Suprapubic skin (tissue), 4 donors: ENCODE measurements at regions not wholly inside any gene's neighbourhood (a gene's known extent, or its start where the extent isn't known, plus 50 kb on each side); places are given as distances from the start of the nearest gene placed in this dataset.

ENCODE experiments used
- EP300 ChIP-seq: sonication (generic); formaldehyde crosslinking; IDR thresholded peaks from one replicate; pipeline ENCODE4 v1.6.1; 2017; ENCODE audit warnings: antibody characterized with exemption
- POLR2A ChIP-seq, 2 donors: fragments of 450-650 bp; IDR thresholded peaks; one replicate each; pipeline ENCODE4 v1.6.1; 2017; ENCODE audit warnings: antibody characterized with exemption in 2 of 2, mild to moderate bottlenecking in 2 of 2, moderate library complexity in 2 of 2
- POLR2AphosphoS5 ChIP-seq, 3 donors: sonication (generic); formaldehyde crosslinking; IDR thresholded peaks; one replicate each; pipeline ENCODE4 v1.6.1; 2017; ENCODE audit warnings: antibody characterized with exemption in 3 of 3
- TF ChIP-seq, protein P1 (sequence below), 2 donors: fragments of 200-600 bp in 1 of 2; fragments of 450-650 bp in 1 of 2; sonication (generic) in 1 of 2; IDR thresholded peaks; one replicate each; pipeline ENCODE4 v1.5.1; 2016 to 2019; ENCODE audit warnings: antibody characterized with exemption in 2 of 2, mild to moderate bottlenecking in 1 of 2, moderate library complexity in 1 of 2

GRCh38 chr6:9195322-9195721 lies 760.0 kb upstream of the SLC35B3 start:
- TF ChIP-seq POLR2A (IDR thresholded peaks at IDR 0.05) = no peak
- TF ChIP-seq, protein P1, sequence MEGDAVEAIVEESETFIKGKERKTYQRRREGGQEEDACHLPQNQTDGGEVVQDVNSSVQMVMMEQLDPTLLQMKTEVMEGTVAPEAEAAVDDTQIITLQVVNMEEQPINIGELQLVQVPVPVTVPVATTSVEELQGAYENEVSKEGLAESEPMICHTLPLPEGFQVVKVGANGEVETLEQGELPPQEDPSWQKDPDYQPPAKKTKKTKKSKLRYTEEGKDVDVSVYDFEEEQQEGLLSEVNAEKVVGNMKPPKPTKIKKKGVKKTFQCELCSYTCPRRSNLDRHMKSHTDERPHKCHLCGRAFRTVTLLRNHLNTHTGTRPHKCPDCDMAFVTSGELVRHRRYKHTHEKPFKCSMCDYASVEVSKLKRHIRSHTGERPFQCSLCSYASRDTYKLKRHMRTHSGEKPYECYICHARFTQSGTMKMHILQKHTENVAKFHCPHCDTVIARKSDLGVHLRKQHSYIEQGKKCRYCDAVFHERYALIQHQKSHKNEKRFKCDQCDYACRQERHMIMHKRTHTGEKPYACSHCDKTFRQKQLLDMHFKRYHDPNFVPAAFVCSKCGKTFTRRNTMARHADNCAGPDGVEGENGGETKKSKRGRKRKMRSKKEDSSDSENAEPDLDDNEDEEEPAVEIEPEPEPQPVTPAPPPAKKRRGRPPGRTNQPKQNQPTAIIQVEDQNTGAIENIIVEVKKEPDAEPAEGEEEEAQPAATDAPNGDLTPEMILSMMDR (IDR thresholded peaks at IDR 0.05) = no peak
- no peak for TF ChIP-seq EP300
- TF ChIP-seq POLR2AphosphoS5 (IDR thresholded peaks at IDR 0.05) = no peak
